COLO668 (cell line): ENCODE measurements at regions not wholly inside any gene's neighbourhood (a gene's known extent, or its start where the extent isn't known, plus 50 kb on each side); places are given as distances from the start of the nearest gene placed in this dataset.

ENCODE experiments used
- DNase-seq: peaks from one replicate; lab custom pipeline; 2025; ENCODE audit not compliant: unreplicated experiment; lab: John Stamatoyannopoulos, UW

DNA sequence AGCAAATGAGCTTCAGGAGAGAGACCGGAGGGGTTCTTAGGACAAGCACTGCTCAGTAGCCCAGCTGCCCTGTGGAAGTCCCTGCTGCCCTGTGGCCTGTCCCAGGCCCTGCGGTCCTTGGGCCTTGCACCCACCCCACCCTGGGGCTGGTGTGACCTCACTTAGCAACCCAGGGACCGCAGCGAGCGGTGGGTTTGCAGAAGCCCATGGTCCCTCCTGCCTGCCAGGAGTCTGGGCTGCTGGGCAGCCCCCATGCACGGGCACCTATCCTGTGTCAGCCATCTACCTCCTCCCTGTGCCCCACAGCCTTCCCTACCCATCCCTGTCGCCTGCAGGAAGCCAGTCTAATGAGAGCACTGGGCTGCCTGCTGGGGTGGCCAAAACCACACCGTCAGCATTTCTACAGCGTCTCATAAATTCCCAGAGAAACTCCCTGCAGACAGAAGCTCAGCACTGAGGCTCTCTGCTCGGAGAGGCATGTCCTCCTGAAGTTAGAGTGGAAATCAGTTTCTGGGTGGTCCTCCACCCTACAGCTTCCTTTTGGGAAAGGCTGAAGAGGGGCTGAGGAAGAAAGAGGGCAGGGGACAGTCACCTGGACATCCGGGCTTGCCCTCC is 231.1 kb upstream of the HS6ST1 start:
- no peak for DNase-seq

GRCh38 chr2:128550389-128550788 is 231.7 kb upstream of the HS6ST1 start:
- no peak for DNase-seq

DNA sequence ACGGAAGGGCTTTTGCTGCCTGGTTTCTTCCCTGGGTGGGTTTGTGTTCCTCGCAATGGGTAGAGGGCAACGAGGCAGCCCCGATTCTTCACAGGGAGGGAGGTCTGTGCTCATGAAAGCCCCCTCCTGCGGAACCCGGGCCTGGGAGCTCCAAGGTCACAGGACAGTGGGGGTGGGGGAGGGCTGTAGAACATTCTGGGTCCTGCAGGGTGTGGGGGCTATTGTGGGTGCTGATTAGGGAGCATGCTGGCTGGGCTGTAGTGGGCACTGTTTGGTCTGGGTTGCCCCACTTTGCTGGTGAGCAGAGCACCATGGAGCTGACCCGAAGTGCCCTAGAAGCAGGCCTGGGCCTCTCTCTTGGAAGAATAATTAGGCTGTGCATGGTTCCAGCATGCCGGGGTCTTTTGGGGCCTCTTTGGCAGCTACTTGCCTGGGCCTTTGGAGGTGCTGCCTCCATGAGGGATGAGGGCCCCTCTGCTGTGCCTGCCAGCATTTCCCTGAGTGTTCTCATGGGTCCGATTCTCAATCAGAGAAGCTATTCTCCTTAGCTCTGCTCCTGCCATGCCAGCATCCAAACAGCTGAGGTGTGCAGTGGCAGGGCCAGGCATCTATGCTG is 232.2 kb upstream of the HS6ST1 start:
- DNase-seq, result no peak

DNA sequence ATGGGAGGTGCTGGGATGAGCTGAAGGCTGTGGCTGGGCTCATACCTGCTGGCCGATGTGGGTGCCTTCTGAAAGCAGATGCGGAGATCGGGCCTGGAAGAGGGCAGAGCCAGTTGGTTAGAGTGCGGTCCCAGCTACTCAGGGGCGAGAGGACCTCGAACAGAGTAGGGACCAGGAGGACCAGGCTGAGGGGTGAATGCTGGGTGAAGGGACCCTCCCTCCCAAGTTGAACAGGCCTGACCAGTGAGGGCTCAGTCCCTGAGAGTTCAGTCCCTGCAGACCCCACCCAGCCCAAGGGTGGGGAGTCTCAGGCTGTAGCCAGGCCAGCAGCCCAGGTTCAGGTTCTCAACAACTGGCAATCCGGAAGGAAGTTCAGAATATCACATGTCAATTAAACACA is 232.8 kb upstream of the HS6ST1 start:
- no peak for DNase-seq

DNA sequence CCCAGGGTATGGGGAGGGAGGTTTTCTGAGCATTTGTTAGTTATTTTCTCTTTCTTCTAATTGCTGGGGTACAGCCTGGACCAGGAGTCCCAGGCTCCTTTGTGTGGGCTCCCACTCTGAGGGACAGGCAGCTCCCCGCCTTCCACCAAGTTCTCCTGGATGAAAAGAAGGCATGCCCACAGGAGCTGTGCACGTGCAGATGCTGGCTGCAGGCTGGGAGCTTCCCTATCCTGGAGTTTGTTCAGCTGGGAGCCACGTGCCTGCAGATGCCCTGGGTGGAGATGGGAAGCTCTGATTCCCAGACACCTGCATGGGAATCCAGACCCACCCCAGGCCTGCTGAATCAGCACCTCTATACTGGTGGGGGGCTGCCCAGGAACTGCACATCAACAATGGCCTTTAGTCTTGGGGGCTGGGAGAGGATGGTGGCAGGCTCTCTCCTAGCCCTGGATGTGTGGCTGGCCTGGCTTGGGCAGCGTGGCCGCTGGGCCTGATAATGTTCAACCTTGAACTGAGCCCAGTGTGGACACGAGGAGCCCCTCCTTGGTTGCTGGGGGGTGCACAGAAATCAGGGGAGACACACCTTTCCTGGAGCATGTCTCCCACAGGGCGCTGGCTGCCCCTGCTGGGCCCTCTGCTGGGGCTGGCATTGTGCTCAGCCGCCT is 233.6 kb upstream of the HS6ST1 start:
- no peak for DNase-seq

- DNase-seq, result no peak
Measured at GRCh38 chr2:128552806-128553551, 234.3 kb upstream of the HS6ST1 start.

DNA sequence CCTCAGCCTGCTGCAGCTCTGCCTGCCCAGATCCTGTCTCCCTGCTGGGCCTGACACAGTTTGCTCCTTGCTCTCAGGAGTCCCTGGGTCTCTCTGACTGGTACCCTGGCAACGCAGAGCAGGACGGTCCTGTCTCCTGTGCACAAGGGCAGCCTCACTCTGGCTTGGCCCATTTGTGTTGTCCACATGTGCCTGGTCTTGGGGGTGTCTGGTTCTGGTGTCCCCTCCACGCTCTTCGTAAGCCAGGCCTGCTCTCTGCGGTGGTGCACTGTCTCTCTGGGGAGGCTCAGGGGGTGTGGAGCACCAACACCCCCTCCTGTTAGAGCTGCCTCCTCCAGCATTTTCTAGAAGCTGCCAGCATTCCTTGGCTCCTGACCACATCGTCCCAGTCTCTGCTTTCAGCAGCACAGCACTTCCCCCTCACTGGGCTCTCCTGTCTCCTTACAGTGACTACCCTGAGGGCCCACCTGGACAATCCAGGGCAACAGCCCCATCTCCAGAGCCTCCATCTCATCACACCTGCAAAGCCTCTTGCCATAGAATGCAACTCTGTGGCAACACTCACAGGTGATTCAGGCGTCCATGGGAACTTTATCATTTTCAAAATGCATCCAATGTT is 235.6 kb upstream of the HS6ST1 start:
- no peak for DNase-seq

GRCh38 chr2:128555433-128555832 is 236.8 kb upstream of the HS6ST1 start:
- DNase-seq, result no peak

- no peak for DNase-seq
Measured at GRCh38 chr2:128556089-128556488, 237.4 kb upstream of the HS6ST1 start.

DNA sequence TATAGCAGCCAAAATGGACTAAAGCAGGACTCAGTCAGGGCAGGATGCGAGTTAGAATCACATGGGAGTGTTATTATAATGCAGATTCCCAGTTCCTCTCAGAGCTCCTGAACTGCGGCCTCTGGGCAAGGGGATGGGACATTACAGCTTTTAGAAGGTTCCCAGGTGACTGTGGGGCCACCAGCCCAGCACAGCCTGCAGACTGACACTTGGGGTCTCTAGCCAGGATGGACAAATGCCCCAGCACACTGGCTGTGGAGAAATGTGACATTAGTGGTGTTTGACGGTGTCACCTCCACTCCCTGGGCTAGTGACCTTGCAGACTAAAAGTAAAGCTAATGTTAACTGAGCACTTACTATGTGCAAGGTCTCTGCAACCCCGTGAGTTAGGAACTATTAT is 238.0 kb upstream of the HS6ST1 start:
- DNase-seq, result no peak

GRCh38 chr2:128557069-128557468 is 238.4 kb upstream of the HS6ST1 start:
- no peak for DNase-seq

GRCh38 chr2:128557831-128558241 is 239.2 kb upstream of the HS6ST1 start:
- no peak for DNase-seq

GRCh38 chr2:128558441-128558840 is 239.8 kb upstream of the HS6ST1 start:
- DNase-seq, result no peak

DNA sequence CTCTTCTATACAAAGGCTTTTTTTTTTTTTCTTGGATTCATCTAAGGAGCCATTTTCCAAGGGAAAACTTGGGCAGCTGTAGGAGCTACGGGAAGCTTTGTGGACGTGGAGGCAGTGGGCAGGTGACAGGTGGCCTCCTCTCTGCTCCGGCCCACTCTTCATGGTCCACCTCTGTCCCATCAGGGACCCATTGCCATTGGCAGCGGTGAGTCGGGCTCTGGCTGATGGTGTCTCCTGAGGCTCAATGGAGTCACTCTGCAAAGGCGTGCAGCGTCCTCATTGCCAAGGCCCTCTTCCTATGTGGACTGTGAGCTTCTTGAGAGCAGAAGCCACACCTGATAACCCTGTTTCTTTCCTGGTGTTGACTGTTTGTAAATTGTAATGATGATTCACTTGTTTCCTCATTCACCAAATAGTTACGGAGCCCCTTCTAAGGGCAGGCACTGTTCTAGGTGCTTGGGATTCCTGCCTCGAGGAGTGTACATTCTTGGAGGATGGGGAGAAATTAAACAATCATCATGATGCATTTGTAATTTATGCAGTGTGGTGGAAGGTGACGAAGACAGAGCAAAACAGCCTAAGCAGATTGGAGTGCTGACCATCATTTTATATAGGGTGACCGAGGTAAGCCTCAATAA is 240.3 kb upstream of the HS6ST1 start:
- DNase-seq, result no peak

- no peak for DNase-seq
Measured at GRCh38 chr2:128559533-128560515, 241.2 kb upstream of the HS6ST1 start.

DNA sequence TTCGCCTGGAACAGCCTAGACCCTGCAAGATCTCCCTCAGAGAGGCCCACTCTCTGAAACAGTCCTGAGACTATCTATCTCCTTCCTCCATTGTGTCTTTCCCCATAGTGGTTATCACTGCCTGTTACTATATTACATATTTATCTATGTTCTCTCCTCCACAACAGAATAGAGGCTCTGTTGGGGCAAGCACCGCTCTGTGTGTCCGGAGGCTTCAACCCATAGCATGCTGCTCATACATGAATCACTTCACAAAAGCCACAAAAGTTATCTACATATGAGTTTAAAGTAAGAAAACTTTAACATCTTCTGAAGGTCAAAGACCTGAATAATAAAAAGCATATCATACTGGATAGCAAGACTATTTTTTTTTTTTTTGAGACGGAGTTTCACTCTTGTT is 242.1 kb upstream of the HS6ST1 start:
- DNase-seq, result no peak

GRCh38 chr2:128562471-128563347 is 244.0 kb upstream of the HS6ST1 start:
- no peak for DNase-seq

GRCh38 chr2:128563348-128563687 is 244.7 kb upstream of the HS6ST1 start:
- DNase-seq, result no peak

- no peak for DNase-seq
Measured at GRCh38 chr2:128564131-128564530, 245.5 kb upstream of the HS6ST1 start.
